Esophagus mucosa (tissue), 1 donor: ENCODE measurements at regions not wholly inside any gene's neighbourhood (a gene's known extent, or its start where the extent isn't known, plus 50 kb on each side); places are given as distances from the start of the nearest gene placed in this dataset.

Experiments used
- ATAC-seq: fragments of 200-7000 bp; cut with Tn5 transposase; one replicate; pipeline ENCODE4 v1.9.1; 2020
- donor health status: DM: yes; HTN: yes; CAD: no.

DNA sequence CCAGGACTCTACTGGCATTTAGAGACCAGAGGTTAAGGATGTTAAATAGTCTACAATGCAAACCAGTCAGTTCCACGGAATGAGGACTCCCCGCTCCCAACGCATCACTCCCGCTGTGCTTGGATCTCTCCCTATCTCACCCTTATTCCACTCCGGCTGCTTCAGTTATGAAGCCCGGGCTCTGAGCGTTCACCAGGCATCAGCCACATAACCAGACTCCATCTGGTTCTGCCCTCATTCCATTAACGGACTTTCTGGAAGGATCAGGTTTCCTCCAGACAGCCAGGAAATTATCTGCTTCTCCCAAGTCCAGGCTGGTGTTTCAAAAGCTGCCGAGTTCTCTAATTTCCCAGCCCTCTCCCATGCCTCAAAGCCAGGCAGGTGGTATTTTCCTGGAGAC is 499.3 kb downstream of the GLRX3 start:
- ATAC-seq = no peak

GRCh38 chr10:130636313-130636930 is 500.2 kb downstream of the GLRX3 start:
- ATAC-seq = no peak

- ATAC-seq = no peak
Measured at GRCh38 chr10:130637089-130637676, 501.0 kb downstream of the GLRX3 start.

- no peak for ATAC-seq
Measured at GRCh38 chr10:130638991-130639390, 502.8 kb downstream of the GLRX3 start.

GRCh38 chr10:130642926-130643325 is 506.7 kb downstream of the GLRX3 start:
- ATAC-seq = no peak

DNA sequence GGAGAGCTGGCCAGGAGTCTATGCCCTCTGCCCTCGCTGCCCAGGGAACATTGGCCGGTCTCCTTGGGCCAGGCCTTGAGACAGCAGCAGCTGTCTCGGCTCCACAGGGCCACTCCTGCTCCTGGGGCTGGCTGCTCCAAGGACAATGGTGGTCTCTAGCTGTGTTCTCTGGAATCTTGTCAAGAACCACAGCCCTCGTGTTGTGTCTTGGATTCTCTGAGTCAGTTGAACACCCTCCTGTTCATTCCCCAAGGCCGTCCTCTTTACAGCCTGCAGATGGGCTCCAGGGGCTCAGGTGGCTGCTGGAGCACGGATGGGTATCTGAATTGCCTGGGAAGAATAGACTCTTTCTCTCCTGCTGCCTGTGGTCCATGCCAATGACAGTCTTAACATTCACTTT is 511.1 kb downstream of the GLRX3 start:
- no peak for ATAC-seq

DNA sequence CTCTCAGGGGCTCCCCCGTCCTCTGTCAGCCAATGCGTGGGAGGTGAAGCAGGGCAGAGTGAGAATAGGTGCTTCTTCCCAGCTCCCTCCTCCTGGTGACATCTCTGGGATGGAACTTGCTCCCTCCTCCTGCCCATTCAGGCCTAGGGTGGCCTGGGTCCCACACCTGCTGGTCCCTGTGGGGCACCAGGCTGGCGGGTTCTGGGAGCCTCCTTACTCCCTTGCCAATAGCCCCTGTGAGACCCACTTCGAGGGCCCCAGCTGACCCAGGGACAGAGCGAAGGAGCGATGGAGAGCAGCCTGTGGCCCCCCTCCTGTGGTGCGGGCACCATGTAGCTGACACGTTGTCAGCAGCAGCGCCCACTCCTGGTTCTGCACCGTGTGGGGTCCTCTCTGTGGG is 512.6 kb downstream of the GLRX3 start:
- no peak for ATAC-seq

DNA sequence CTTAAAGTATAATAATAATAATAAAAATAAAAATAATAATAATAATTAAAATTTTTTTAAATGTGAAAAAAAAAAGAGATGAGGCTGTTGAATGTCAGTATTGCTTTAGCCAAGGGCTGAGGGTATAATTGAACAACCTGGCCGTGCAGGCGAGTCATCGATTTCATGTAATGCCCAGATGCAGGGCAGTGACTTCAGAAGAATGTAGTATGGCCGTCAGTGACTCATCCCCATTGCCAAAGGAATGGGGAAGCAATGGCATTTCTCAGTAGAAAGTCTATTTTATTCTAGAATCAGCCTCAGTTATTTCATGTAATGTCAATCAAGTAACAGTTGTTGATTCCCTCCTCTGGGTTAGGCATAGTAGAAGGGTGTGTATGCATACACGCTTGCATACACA is 516.4 kb downstream of the GLRX3 start:
- no peak for ATAC-seq

DNA sequence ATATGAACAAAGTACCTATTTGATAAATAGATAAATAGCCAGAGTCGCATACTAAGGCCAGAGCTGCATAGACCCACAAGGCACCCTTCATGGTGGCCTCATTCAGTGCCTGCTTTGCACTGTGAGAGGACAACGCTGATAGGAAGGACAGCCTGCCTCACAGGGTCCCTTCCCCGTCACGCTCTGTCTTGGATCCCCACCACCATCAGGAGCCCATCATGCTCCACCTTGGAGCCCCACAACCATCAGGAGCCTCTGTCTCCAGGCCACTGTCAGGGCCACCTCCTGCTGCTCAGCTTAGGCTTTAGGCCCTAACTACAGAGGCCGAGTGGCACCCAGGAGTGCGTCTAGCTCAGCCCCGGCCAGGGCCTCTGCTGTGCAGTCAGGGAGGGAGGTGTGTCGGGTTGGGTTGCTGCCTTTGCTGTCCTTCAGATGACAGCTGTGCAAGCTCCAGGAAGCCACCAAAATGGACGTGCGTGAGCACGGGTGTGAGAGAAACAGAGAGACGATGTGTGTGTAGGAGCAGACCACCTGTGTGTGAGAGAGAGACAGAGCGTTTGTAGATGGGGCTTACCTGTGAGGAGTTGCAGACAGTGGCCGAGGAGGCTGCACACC is 516.9 kb downstream of the GLRX3 start:
- no peak for ATAC-seq

DNA sequence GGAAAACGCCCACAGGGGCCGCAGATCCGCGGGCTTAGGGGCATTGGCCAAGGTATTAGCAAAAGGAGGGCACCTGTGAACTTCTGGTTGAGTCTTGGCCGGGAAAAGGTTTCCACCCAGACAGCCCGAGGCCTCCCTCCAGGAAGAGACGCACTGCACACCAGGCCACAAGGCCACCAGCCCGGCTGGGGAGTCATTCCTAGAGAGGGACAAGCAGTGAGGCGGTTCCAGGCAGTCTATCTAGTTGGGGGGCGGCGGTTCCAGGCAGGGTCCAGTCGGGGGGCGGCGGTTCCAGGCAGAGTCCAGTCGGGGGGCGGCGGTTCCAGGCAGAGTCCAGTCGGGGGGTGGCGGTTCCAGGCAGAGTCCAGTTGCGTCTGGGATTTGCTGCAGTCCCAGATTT is 518.5 kb downstream of the GLRX3 start:
- no peak for ATAC-seq

GRCh38 chr10:130655313-130656186 is 519.4 kb downstream of the GLRX3 start:
- no peak for ATAC-seq

- no peak for ATAC-seq
Measured at GRCh38 chr10:130656187-130656575, 520.0 kb downstream of the GLRX3 start.

- no peak for ATAC-seq
Measured at GRCh38 chr10:130656582-130657133, 520.5 kb downstream of the GLRX3 start.

GRCh38 chr10:130658687-130659290 is 522.6 kb downstream of the GLRX3 start:
- ATAC-seq = no peak

DNA sequence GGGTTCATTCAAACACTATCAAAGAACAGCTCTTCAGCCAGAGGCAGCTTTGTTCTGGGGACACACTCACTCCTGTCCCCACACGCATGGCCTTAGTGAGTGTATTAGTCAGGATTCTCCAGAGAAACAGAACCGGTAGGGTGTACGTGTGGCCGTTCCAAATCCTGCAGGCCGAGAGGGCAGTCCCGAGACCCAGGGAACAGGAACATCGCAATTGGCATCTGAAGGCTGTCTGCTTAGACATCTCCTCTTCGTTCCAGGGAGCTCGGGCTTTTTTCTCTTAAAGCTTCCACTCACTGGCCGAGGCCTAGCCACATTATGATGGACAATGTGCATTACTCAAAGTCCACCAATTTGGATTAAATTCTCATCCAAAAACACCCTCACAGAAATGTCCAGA is 523.3 kb downstream of the GLRX3 start:
- no peak for ATAC-seq

GRCh38 chr10:130660266-130660665 is 524.1 kb downstream of the GLRX3 start:
- ATAC-seq = no peak

DNA sequence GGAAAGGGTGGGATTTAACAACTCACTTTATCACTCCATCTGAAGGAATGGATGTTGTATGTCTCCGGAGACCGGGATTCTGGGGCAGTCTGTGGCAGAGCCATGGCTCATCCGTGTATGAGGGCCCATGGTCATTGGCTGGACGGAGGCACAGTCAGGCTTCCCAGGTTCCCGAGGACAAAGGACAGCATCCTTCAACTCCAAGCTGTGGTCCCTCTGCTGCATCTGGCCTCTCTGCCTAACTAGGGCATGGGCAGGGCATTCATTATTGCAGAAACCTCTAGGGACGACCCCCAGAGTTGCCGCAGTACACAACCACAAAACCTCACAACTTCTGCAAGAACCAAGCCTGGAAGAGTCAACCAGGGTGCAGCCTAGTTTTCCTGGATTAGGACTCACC is 525.2 kb downstream of the GLRX3 start:
- no peak for ATAC-seq

DNA sequence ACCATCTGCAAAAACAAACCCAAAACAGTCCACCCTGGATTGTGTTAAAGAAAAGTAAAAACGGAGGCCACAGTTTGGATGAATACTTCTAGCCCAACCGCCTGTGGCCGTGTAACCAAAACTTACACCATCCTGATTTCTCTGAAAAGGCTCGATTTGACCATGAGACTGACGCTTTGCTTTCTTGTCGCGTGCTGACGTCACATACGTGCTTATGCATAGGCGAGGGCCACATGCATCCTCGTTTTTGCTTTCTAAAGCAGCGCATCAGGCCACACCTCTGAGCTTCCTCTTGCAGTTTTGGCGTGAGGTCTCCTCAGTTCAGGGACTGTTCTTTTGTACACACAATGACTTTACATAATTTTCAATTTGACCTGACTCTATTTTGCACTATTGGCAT is 526.6 kb downstream of the GLRX3 start:
- ATAC-seq = no peak

GRCh38 chr10:130664526-130664925 is 528.3 kb downstream of the GLRX3 start:
- no peak for ATAC-seq

GRCh38 chr10:130666215-130666614 is 530.0 kb downstream of the GLRX3 start:
- no peak for ATAC-seq

DNA sequence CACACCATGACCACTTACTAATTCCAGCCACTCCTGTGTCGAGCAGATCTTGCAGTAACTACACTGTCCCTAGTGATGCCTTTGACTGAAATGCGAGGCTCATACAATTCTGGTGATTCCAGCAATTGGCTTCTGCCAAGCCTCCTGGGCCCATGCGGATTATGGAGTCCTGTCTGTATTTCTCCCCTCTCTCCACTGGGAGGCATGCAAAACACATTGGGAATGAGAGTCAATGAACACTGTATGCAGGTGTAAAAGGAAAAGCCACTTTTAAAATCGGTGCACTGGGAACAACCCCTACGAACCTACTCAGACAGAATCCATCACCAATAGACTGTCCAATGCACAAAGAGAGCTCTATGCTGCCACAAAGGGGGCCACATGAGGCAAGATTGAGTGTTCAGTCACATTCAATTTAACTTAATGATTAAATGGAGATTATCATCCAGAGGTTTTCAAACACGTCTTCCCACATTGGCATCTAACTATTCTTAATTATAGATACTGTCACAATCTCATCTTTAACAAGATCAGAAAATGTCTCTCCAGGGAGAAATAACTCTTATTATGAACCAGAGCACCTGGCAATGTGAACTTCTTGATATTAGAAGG is 550.6 kb downstream of the GLRX3 start:
- peak; percentile 65 for ATAC-seq

DNA sequence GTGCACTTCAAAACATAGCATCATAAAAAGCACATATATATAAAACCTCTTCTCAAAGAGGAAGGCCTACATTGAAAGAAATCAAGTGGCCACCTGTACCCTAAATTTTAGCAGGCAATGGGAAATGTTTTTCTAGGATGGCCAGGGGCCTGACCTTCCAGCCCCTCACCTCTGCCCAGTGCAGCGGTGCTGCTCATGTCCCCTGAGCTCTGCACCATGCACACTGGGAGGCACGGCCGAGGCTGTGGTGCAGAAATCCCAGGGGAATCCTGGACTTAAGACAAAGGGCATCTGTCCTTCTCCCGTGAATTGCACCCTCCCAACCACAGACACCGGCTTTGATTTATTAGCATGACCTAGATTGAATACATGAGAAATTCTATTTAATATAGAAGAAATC is 551.4 kb downstream of the GLRX3 start:
- ATAC-seq = no peak
